Hematopoietic multipotent progenitor cell treated with erythropoietin and hydrocortisone succinate and interleukin-3 and kit ligand, for 8 days (in vitro differentiated cells): ENCODE measurements at regions not wholly inside any gene's neighbourhood (a gene's known extent, or its start where the extent isn't known, plus 50 kb on each side); places are given as distances from the start of the nearest gene placed in this dataset.
"Not testable (repeated sequence)": the region's sequence is repeated elsewhere in the genome, so short reads cannot be mapped to it uniquely, and the experiment has no call there.

Experiments
- DNase-seq: peaks from one replicate; pipeline ENCODE4 v3.0.0-alpha.2; 2015

DNA sequence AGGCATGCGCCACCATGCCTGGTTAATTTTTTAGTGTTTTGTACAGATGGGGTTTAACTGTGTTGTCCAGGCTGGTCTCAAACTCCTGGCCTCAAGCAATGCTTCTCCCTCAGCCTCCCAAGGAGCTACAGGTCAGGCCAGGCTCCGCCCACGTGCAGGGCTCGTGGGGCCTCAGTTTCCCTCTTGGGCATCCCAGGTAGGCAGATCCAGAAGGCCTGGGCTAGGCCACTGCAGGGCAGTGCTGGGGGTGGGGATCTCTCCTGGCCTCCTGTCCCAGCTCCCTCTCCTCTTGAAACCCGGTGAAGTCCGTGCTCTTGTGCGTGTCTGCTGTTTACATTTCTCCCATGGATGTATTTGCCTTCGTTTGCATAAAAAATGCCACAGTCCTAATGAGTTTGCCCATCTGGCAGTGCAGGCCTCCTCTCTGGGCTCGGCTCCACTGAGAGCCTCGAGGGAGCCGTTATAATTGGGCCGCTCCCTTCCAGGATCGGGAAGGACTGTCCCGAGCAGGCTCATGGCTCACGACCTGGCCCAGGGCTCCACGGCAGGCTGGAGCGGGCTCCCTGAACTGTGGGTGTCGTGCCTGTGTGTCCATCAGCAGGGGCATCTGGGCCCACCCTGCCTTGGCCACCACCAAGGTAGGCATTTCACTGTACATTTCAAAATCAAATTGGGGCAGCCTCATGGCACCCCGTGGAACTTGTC, 52.6 kb upstream of the RUFY1 start:
- no peak for DNase-seq

DNA sequence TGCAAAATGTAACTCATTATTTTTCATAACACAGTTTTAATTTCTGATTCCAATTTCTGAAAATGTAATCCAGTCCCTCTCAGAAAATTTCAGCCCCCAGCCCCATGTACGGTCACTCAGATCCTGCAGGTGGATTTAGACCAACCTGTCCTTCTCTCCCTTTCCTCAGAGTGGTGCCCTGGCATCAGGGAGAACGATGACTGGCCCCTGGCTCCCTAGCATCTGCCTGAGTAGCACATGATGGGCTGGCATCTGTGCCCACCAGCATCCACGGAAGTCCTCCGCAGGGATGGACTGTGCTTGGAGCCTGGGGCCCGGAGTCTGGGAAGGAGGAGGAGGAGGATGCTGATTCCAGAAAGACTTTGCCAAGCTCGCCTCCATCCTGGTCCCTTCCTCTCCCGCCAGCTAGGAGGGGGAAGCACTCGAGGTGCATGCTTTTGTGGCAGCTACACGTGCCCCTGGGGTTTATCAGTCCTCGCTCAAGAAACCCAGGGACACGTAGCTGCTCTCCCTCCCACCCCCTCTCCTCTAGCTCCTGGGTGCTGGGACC, 54.4 kb upstream of the RUFY1 start:
- no peak for DNase-seq

DNA sequence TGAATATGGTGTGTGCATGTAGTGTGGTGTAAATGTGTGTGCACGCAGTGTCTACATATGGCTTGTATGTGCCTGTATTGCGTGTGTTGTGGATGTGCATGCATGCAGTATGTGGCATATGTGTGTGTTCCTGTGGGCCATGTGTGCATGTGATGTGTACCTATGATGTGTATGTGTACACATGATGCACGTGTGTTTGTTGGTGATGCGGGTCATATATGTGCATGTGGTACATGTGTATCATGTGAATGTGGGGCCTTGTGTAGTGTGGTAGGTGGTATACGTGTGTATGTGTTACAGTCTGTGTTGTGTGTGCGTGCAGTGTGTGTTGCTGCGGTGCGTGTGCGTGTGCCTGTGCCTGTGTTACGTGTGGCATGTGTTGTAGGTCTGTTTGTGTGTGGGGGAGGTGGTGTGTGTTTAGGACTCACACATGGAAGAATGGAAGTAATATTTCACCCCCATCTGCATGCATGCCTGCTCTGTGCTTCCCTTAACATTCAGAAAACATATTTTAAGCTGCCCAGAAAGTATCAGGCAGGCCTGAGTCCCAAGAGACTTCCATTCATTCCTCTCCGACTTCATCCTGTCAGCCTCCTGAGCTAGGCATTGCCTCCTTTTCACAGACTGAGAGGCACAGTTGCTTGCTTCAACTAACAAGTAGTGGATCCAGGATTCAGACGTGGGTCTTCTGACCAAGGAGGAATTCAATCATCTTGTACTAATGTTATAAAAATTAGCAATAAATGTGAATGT, 55.4 kb upstream of the RUFY1 start:
- no peak for DNase-seq

DNA sequence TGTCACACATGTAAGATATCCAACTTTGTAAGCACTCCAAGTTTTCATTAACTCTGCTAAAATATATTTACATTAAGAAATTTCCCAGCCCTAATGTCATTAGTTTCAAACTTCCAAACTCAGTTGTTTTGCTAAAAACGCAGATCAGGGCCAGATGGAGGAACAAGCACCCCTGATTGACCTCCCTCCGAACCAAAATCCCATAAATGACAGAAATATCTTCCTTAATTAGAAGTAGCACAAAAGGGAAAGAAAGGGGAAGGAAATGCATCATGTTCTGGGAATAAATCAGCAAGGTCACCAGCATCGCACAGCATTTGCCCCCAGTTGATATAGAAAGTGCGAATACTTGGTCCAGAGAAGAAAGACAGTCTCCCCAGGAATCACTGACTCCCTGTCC, 61.4 kb upstream of the RUFY1 start:
- no peak for DNase-seq

DNA sequence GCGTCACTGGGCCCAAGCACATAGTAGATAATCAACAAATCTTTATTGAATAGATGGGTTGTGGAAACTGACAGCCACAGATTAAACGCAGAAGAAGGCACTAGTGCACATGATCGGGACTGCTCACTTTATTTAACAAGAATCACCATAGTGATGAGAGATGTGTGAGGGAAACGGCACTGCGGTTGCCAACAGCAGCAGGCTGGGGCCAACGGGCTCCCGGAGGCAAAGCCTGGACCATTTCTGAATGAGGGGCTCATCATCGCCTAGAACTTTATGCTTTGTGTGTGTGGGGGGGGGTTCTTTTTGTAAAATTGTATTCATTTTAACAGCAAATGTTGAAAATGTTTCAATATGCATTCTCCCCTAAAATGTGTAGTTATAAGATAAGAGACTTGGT, 61.9 kb upstream of the RUFY1 start:
- no peak for DNase-seq

DNA sequence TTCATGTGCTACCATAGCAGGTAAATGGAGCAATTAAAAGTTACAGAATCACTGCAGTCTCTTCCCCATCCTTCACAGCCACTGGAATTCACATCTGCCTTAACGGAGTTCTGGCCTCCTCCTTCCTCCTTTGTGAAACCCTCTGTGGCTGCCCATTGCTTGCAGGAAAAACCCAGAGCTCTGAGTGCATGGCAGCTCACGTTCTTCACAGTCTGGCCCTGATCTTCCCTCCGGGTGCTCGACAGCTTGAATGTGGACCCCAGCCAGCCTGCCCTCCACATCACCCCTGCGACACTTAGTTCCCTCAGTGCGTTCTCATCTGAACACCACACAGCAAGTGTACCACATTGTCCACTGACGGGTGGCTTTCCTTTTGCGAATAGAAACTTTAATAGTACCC, 63.2 kb upstream of the RUFY1 start:
- no peak for DNase-seq

DNA sequence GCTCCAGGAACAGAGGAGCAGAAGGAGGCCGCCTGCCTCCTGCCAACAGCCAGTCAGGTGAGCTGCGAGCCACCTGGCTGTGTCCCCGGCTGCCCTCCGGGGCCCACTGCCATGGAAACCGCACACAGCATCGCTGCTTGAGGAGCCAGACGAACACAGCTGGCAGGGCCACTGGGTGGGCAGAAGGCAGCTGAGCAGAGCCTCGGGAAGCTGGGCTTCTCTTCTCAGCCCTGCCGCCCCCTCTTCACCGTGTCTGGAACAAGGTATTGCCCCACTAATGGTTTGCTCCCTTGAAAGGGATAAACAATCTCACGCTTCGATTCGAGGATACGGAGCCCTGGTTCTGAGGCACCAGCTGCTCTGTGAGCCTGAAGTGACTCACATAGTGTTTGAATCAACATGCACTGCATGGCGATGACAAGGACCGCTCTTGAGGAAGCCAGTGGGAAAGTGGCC, 63.7 kb upstream of the RUFY1 start:
- DNase-seq, result no peak

DNA sequence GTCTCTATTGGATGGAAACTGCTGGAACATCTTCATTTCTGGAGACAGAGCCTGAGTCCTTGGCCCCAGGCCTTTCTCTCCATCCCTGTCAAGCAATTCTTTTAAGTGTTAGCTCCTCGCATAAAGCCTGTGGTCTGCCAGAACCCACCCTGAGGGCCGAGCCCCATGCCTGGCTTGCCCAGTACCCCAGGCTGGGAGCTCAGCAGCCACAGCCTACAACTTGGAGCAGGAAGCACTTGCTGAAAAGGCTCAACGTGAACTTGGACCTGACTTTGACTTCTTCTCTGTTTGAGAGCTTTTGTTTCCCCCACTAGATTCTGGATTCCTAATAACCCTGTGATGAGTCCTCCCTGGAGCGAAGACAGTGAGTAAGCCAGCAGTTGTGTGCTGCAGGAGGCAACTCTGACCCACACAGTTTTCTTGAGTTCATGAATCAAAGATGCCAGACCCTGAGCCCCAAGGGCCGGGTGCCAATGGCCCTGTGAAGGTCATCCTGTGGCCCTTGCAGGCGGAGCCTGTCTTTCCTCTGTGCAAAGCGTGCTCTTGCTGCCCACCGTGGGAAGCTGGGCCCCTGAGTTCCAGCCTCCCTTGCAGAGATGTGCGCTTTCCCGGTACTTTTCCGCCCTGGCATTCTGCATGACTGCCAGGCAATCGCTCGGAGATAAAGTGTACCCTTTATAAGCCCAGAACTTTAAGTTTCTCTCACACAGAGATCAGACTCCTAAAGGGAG, 64.3 kb upstream of the RUFY1 start:
- no peak for DNase-seq

DNA sequence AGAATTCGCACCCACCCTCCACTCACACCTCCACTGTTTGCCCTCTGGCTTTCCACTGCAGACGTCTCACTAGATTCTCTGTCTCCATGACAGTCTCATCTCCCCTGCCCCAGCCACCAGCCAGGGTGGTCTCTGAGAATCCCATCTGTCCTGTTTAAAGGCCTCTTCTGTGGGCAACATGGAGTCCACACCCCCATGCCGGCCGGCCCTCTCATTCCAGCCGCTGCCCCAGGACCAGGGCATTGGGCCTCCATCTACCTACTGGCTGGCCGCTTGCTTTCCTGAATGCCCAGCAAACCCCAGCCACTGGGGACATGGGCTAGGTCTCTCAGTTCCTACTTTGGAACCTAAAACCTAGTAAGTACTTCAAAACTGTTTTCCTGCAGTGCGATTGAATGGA, 65.6 kb upstream of the RUFY1 start:
- DNase-seq, result no peak

DNA sequence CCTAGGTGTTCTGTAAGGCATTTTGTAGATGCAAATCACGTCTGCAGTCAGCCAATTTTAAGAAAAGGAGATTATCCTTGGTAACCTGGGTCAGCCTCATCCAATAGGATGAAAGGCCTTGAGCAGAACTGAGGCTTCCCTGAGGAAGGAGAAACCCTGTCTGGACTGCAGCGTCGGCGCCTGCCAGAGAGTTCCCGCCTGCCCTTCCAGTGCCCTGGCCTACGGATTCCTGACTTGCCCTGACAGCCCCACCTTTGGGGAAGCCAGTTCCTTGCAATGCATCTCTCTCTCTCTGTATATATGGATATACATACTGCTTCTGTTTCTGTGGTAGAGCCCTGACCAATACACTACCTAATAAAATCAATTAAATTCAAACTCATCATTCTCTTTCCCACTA, 66.2 kb upstream of the RUFY1 start:
- no peak for DNase-seq

DNA sequence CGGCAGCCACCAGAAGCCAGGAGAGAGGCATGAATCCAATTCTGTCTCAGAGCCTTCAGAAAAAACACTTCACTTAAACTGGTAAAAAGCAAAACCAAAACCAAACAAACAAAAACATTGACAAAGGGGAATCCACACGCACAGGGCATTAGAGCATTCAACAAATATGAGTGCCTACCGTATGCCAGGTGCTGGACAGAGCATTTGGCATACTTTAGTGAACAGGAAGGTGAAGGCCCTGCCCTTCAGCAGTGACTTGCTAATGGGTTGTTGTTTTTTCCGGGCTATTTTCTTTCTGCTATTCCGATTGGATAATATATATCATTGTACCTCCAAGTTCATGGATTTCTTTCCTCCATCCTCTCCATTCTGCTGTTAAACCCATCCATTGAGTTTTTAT, 71.7 kb upstream of the RUFY1 start:
- DNase-seq, result no peak

DNA sequence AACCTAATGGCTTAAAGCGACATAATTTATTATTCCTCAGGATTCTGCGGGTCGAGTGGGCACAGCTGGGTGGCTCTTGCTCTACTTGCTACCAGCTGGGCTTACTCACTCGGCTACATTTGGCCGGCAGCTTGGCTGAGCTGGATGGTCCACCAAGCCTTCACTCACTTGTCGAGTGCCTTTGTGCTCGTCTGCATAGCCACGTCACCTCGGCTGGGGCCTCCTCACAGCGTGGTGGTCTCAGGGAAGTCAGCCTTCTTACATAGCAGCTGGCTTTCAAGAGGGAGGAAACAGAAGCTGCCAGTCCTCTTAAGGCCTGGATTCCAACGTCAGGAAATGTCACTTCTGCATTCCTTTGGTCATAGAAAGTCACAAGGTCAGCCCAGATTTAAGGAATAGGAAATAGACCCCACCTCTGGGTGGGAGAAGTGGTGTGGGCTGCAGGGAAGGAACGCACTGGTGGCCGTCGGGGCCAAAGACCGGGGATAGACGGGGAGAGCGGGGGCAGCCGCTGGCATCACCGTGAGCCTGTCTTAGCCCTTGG, 75.1 kb upstream of the RUFY1 start:
- no peak for DNase-seq

DNA sequence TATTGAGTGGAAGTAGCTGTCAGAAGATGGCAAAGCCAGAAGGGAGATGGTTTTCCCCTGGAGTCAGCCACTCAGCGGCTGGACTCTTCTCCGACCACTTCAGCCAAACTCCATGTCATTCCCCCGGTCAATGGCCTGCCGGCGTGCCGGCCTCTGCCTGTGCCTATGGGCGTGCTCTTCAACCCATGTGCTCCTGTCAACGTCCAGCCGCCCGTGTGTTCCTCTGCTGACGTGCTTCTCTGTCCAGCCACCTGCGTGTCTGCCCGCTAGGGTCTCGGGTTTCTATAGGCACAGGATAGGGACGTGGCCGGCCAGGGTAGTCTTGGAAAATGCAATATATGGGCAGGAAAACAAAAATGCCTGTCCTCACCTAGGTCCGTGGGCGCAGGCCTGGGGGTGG, 77.7 kb upstream of the RUFY1 start:
- no peak for DNase-seq

DNA sequence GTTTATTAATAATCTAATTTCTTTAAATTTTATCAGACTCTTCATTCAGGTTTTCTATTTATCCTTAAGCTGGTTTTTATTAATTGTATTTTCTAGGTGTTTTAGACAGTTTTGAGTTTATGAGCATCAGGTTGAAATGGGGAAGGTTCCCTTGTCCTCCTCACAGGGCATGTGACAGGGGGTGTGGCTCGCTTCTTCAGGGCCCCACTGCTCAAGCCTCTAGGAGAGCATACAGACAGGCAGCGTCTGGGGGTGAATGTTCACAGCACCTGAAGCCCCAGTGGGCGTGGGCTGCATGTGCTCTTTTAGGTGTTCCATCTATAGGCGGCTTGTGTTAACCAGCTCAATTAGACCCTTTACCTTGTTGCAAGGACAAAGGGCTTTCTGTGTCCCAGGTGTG, 78.2 kb upstream of the RUFY1 start:
- DNase-seq, result no peak

DNA sequence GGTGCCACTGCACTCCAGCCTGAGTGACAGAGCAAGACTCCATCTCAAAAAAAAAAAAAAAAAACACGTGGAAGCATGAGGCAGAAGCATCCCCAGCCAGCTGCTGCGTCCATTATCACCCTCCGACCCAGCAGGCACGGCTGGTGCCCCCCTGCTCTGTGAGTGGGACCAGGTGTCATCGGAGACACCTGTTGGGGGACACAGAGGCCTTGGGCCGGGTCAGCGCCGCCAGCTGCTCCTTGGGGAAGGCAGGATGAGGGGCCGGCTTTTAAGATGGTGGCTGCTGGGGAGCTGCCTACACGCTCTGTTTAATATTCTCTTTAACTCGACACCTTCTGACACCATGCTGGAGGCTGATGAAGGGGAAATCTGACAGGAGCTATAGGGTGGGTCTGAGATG, 80.2 kb upstream of the RUFY1 start:
- DNase-seq, result no peak

DNA sequence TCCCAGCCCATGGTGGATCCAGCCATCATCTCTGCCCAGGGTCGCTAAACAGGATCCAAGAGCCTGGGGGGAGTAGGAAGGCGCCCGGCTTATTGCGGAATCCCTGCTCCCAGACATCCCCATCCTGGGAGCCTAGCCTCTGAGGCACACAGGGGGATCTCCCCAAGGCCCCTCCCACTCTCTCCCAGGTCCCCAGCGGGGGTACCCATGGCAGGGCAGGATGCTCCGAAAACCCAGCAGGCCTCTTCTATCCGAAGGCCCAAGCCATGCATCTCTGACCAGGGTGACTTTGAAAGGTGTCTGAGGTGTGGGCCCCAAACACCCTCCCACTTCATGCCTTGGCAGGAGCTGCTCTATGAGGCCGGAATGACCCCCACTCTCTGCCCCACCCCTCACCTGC, 81.7 kb upstream of the RUFY1 start:
- DNase-seq, result no peak

DNA sequence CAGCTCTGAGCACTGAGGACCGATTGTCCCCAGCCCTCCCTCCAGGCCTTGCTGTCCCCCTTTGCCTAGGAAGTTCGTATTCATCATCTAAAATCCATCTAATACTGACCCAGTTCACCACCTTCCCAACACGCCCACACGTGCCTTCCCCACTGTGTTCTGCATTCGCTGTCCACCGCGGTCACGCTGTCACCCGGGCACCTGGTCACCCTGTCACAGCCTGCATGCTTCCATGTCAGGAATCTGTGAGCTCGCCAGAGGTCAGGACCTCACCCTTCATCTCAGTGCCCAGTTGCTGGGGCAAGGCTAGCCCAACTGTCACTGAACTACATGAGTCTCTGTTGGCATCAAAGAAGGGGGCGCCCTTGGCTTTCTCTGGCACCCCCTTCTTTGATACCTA, 82.9 kb upstream of the RUFY1 start:
- no peak for DNase-seq

DNA sequence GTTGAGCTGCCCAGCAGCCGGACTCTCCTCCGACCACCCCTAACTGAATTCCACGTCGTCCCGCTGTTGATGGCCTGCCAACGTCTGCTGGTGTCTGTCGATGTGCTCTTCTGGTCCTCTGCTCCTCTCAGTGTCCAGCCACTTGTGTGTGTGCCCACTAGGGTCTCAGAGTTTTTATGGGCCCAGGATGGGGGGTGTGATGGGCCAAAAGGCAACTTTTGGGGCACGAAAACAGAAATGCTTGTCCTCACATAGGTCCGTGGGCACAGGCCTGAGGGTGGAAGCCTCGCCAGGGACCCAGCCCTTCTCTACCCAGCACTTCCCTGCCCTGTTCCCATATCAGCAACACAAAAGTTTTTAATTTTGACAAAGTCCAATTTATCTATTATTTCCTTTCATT, 85.7 kb upstream of the RUFY1 start:
- DNase-seq, result no peak

DNA sequence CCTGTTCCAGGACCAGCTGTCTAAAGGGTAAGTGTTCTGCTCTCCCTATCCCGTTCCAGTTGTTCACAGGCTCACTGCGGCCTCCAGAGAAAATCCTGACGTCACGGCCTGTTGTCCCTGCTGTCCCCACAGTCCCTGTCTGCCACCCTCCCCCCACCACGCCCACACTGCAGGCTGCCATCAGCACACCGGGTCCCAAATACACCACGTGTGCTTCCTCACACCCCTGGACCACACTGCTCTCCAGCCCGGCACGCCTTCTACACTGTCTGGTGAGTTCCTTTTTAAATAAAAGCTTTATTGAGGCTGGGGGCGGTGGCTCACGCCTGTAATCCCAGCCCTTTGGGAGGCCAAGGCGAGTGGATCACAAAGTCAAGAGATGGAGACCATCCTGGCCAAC, 88.3 kb upstream of the RUFY1 start:
- no peak for DNase-seq

DNA sequence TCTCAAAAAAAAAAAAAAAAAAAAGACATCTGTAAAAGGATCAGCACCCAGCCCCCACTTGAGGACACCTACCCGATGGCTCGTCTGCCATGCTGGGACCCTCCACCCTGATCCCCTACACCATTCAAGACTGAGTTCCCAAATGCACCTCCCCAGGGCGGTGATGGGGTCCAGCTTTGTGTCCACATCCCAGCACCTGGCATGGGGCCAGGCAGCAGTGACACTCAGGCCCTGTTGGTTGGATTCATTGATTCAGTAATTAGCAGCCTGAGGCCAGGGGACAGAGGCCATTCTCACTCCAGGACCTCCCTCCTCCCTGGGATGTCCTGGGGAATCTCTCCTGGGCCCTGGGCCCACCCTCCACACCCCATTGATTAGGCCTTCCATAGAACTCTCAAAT, 88.8 kb upstream of the RUFY1 start:
- no peak for DNase-seq

DNA sequence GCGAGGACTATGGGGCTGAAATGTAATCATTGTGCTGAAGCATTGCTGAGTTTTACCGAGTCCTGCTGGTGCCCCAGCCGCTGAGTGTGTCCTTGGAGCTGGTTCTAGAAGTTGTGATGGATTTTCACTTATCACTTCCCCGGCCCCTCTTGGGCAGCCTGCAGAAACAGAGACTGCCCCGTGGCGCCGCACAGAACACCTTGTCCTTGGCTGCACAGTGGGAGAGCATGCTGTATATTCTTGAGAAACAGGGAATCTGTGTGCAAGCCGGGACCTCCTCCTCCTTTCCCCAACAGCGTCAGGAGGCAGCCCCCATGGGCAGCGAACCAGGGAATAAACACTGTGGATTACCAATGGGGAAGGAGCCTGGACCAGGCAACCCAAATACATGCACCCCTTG, 90.6 kb upstream of the RUFY1 start:
- DNase-seq, result no peak

DNA sequence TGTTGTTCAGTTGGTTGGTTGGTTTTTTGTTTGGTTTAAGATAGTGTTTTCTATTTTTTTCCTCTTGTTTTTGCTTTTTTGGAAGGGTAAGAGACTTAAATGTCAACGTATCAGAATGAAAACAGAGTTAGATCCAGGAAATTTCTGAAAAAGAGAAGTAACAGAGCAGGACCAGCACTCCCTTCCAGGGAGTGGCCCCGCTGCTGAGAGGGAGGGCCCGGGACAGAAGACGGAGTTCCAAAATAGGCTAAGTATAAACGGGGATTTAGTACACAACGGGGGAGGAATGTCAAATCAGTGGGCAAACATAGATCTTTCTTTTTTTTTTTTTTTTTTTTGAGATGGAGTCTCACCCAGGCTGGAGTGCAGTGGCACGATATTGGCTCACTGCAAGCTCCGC, 92.7 kb upstream of the RUFY1 start:
- DNase-seq, result no peak

DNA sequence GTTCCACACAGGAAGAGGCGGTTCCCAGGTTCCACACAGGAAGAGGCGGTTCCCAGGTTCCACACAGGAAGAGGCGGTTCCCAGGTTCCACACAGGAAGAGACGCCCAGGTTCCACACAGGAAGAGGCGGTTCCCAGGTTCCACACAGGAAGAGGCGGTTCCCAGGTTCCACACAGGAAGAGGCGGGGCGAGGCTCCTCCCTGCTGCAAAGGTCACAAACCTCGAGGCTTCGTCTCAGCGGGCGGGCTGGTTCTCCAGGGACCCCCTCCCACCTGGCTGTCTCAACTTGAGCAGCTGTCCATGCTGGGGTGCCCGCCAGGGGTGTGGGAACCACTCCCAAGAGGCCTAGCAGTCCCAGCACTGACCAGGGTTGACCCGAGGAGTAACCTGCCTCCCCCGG, 94.3 kb upstream of the RUFY1 start:
- not testable (repeated sequence) for DNase-seq

DNA sequence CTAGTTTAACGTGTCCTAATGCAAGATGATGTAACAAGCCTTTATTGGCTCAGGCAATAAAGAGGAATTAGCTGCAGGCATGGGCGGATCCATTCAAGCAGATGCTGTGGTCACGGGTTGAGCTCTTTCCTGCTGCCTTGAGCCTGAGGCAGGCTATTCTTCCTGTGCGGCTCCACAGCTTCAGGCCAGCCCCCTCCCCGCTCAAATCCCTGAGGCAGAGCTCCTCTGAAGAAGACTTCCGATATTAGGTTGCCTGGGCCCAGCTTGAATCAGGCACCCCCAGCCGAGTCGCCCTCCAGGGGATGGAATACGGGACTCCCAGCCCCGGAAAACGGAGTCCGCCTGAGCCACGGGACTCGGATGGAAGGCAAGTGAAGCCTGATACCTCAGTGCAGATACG, 95.0 kb upstream of the RUFY1 start:
- DNase-seq, result no peak
